ENCODE measurements at regions not wholly inside any gene's neighbourhood (a gene's known extent, or its start where the extent isn't known, plus 50 kb on each side); places are given as distances from the start of the nearest gene placed in this dataset.

GRCh38 chr15:93474728-93475127, 385.7 kb upstream of the RGMA start:
- Histone ChIP-seq H3K4me1 (ENCODE audit: control insufficient read depth, insufficient read depth, low read length) (peaks cover 5% of the 10 kb centered on the region), H3K4me3 (ENCODE audit: low read length) (no peak overlapping the region), H3K27me3 (ENCODE audit: control insufficient read depth, insufficient read depth, low read length) (no peaks in the 10 kb centered on the region), H3K9me3 (replicated peaks; ENCODE audit: control insufficient read depth, low read depth, low read length) (no peaks in the 10 kb centered on the region), H3K27ac (ENCODE audit: low read length) (no peak overlapping the region), H3K36me3 (ENCODE audit: control insufficient read depth, insufficient read depth, low read length) (no peaks in the 10 kb centered on the region)
- no peak for DNase-seq
- 85% methylated on average over 8 of the region's 9 CpGs for WGBS (ENCODE audit: insufficient coverage)

- H3K4me3 ChIP-seq (ENCODE audit: low read length): no peak overlapping the region
- H3K9me3 ChIP-seq (replicated peaks; ENCODE audit: control insufficient read depth, low read depth, low read length): no peaks in the 10 kb centered on the region
- H3K4me1 ChIP-seq (ENCODE audit: control insufficient read depth, insufficient read depth, low read length): peaks cover 4% of the 10 kb centered on the region
- H3K36me3 ChIP-seq (ENCODE audit: control insufficient read depth, insufficient read depth, low read length): no peaks in the 10 kb centered on the region
- 74% methylated on average over 12 of the region's 12 CpGs for WGBS (ENCODE audit: insufficient coverage)
- H3K27ac ChIP-seq (ENCODE audit: low read length): no peak overlapping the region
- no peak for DNase-seq
- H3K27me3 ChIP-seq (ENCODE audit: control insufficient read depth, insufficient read depth, low read length): no peaks in the 10 kb centered on the region
Observed at GRCh38 chr15:93469994-93470393, 381.0 kb upstream of the RGMA start.

- Histone ChIP-seq H3K36me3 (ENCODE audit: control insufficient read depth, insufficient read depth, low read length) (no peaks in the 10 kb centered on the region), H3K4me3 (ENCODE audit: low read length) (no peak overlapping the region), H3K27ac (ENCODE audit: low read length) (no peak overlapping the region), H3K9me3 (replicated peaks; ENCODE audit: control insufficient read depth, low read depth, low read length) (no peaks in the 10 kb centered on the region), H3K4me1 (ENCODE audit: control insufficient read depth, insufficient read depth, low read length) (peaks cover 4% of the 10 kb centered on the region), H3K27me3 (ENCODE audit: control insufficient read depth, insufficient read depth, low read length) (no peaks in the 10 kb centered on the region)
- 20% methylated on average over 3 of the region's 3 CpGs for WGBS (ENCODE audit: insufficient coverage)
- DNase-seq: peak; percentile 72
Observed at GRCh38 chr15:93467337-93467736, 378.3 kb upstream of the RGMA start.

GRCh38 chr15:93466380-93466779, 377.4 kb upstream of the RGMA start:
- Histone ChIP-seq H3K9me3 (replicated peaks; ENCODE audit: control insufficient read depth, low read depth, low read length) (no peaks in the 10 kb centered on the region), H3K4me1 (ENCODE audit: control insufficient read depth, insufficient read depth, low read length) (peaks cover 4% of the 10 kb centered on the region), H3K4me3 (ENCODE audit: low read length) (no peak overlapping the region), H3K36me3 (ENCODE audit: control insufficient read depth, insufficient read depth, low read length) (no peaks in the 10 kb centered on the region), H3K27ac (ENCODE audit: low read length) (no peak overlapping the region), H3K27me3 (ENCODE audit: control insufficient read depth, insufficient read depth, low read length) (no peaks in the 10 kb centered on the region)
- DNase-seq: no peak
- no CpG with 5 or more reads among the region's 1 CpG for WGBS (ENCODE audit: insufficient coverage)

- WGBS (ENCODE audit: insufficient coverage): 90% methylated on average over 1 of the region's 4 CpGs
- H3K4me3 ChIP-seq (ENCODE audit: low read length): no peak overlapping the region
- no peaks in the 10 kb centered on the region for H3K36me3 ChIP-seq (ENCODE audit: control insufficient read depth, insufficient read depth, low read length)
Observed at GRCh38 chr15:93462690-93463089, 373.7 kb upstream of the RGMA start.

GRCh38 chr15:93460717-93461116, 371.7 kb upstream of the RGMA start:
- no peak for DNase-seq
- Histone ChIP-seq H3K9me3 (replicated peaks; ENCODE audit: control insufficient read depth, low read depth, low read length) (no peaks in the 10 kb centered on the region), H3K27me3 (ENCODE audit: control insufficient read depth, insufficient read depth, low read length) (no peaks in the 10 kb centered on the region), H3K27ac (ENCODE audit: low read length) (no peak overlapping the region), H3K4me3 (ENCODE audit: low read length) (no peak overlapping the region), H3K4me1 (ENCODE audit: control insufficient read depth, insufficient read depth, low read length) (peaks cover 10% of the 10 kb centered on the region), H3K36me3 (ENCODE audit: control insufficient read depth, insufficient read depth, low read length) (no peaks in the 10 kb centered on the region)

More at GRCh38 chr15:93462690-93463089, 373.7 kb upstream of the RGMA start:
- Histone ChIP-seq H3K9me3 (replicated peaks; ENCODE audit: control insufficient read depth, low read depth, low read length) (no peaks in the 10 kb centered on the region), H3K27me3 (ENCODE audit: control insufficient read depth, insufficient read depth, low read length) (no peaks in the 10 kb centered on the region), H3K27ac (ENCODE audit: low read length) (no peak overlapping the region), H3K4me1 (ENCODE audit: control insufficient read depth, insufficient read depth, low read length) (peaks cover 14% of the 10 kb centered on the region)
- no peak for DNase-seq

- H3K4me1 ChIP-seq (ENCODE audit: control insufficient read depth, insufficient read depth, low read length): peaks cover 10% of the 10 kb centered on the region
- no CpG with 5 or more reads among the region's 3 CpGs for WGBS (ENCODE audit: insufficient coverage)
- no peaks in the 10 kb centered on the region for H3K36me3 ChIP-seq (ENCODE audit: control insufficient read depth, insufficient read depth, low read length)
- no peak overlapping the region for H3K4me3 ChIP-seq (ENCODE audit: low read length)
- H3K27me3 ChIP-seq (ENCODE audit: control insufficient read depth, insufficient read depth, low read length): no peaks in the 10 kb centered on the region
- no peaks in the 10 kb centered on the region for H3K9me3 ChIP-seq (replicated peaks; ENCODE audit: control insufficient read depth, low read depth, low read length)
- no peak overlapping the region for H3K27ac ChIP-seq (ENCODE audit: low read length)
- DNase-seq: no peak
Observed at GRCh38 chr15:93459396-93459795, 370.4 kb upstream of the RGMA start.

- Histone ChIP-seq H3K4me3 (ENCODE audit: low read length) (no peak overlapping the region), H3K27me3 (ENCODE audit: control insufficient read depth, insufficient read depth, low read length) (no peaks in the 10 kb centered on the region), H3K4me1 (ENCODE audit: control insufficient read depth, insufficient read depth, low read length) (peaks cover 10% of the 10 kb centered on the region), H3K9me3 (replicated peaks; ENCODE audit: control insufficient read depth, low read depth, low read length) (no peaks in the 10 kb centered on the region), H3K27ac (ENCODE audit: low read length) (no peak overlapping the region), H3K36me3 (ENCODE audit: control insufficient read depth, insufficient read depth, low read length) (no peaks in the 10 kb centered on the region)
- DNase-seq: peak; percentile 57
- WGBS (ENCODE audit: insufficient coverage): 30% methylated on average over 3 of the region's 5 CpGs
Observed at GRCh38 chr15:93458597-93458996, 369.6 kb upstream of the RGMA start.

- Histone ChIP-seq H3K4me1 (ENCODE audit: control insufficient read depth, insufficient read depth, low read length) (peaks cover 12% of the 10 kb centered on the region), H3K4me3 (ENCODE audit: low read length) (no peak overlapping the region), H3K9me3 (replicated peaks; ENCODE audit: control insufficient read depth, low read depth, low read length) (no peaks in the 10 kb centered on the region), H3K36me3 (ENCODE audit: control insufficient read depth, insufficient read depth, low read length) (no peaks in the 10 kb centered on the region), H3K27me3 (ENCODE audit: control insufficient read depth, insufficient read depth, low read length) (no peaks in the 10 kb centered on the region), H3K27ac (ENCODE audit: low read length) (no peak overlapping the region)
- WGBS (ENCODE audit: insufficient coverage): 65% methylated on average over 5 of the region's 7 CpGs
- DNase-seq: no peak
Observed at GRCh38 chr15:93454788-93455187, 365.8 kb upstream of the RGMA start.

GRCh38 chr15:93452537-93453211, 363.7 kb upstream of the RGMA start:
- peak; percentile 65 for DNase-seq
- no peaks in the 10 kb centered on the region for H3K9me3 ChIP-seq (replicated peaks; ENCODE audit: control insufficient read depth, low read depth, low read length)
- H3K27me3 ChIP-seq (ENCODE audit: control insufficient read depth, insufficient read depth, low read length): no peaks in the 10 kb centered on the region
- H3K4me3 ChIP-seq (ENCODE audit: low read length): no peak overlapping the region
- no peaks in the 10 kb centered on the region for H3K36me3 ChIP-seq (ENCODE audit: control insufficient read depth, insufficient read depth, low read length)
- H3K4me1 ChIP-seq (ENCODE audit: control insufficient read depth, insufficient read depth, low read length): peaks cover 2% of the 10 kb centered on the region
- H3K27ac ChIP-seq (ENCODE audit: low read length): peak overlapping the region; percentile 9

- peaks cover 2% of the 10 kb centered on the region for H3K4me1 ChIP-seq (ENCODE audit: control insufficient read depth, insufficient read depth, low read length)
- H3K27ac ChIP-seq (ENCODE audit: low read length): no peak overlapping the region
- no peaks in the 10 kb centered on the region for H3K9me3 ChIP-seq (replicated peaks; ENCODE audit: control insufficient read depth, low read depth, low read length)
- DNase-seq: no peak
- WGBS (ENCODE audit: insufficient coverage): no CpG with 5 or more reads among the region's 2 CpGs
- no peaks in the 10 kb centered on the region for H3K36me3 ChIP-seq (ENCODE audit: control insufficient read depth, insufficient read depth, low read length)
- no peaks in the 10 kb centered on the region for H3K27me3 ChIP-seq (ENCODE audit: control insufficient read depth, insufficient read depth, low read length)
- no peak overlapping the region for H3K4me3 ChIP-seq (ENCODE audit: low read length)
Observed at GRCh38 chr15:93451822-93452221, 362.8 kb upstream of the RGMA start.

Data from muscle of leg (tissue), 3 donors.